ENCODE measurements at regions not wholly inside any gene's neighbourhood (a gene's known extent, or its start where the extent isn't known, plus 50 kb on each side); places are given as distances from the start of the nearest gene placed in this dataset.
"Not testable (repeated sequence)": the region's sequence is repeated elsewhere in the genome, so short reads cannot be mapped to it uniquely, and the experiment has no call there.

GRCh38 chr11:25776238-25776637, 555.7 kb upstream of the ANO3 start:
- DNase-seq, result no peak

- DNase-seq, result no peak
Observed at GRCh38 chr11:25777343-25777742, 554.6 kb upstream of the ANO3 start.

GRCh38 chr11:25779033-25779432, 552.9 kb upstream of the ANO3 start:
- no peak for DNase-seq

GRCh38 chr11:25787416-25787815, 544.5 kb upstream of the ANO3 start:
- no peak for DNase-seq

GRCh38 chr11:25790396-25790795, 541.5 kb upstream of the ANO3 start:
- no peak for DNase-seq

- DNase-seq, result no peak
Observed at GRCh38 chr11:25793637-25794036, 538.3 kb upstream of the ANO3 start.

GRCh38 chr11:25794804-25795203, 537.1 kb upstream of the ANO3 start:
- no peak for DNase-seq

GRCh38 chr11:25816411-25816810, 515.5 kb upstream of the ANO3 start:
- DNase-seq, result no peak

- no peak for DNase-seq
Observed at GRCh38 chr11:25824688-25825087, 507.2 kb upstream of the ANO3 start.

- not testable (repeated sequence) for DNase-seq
Observed at GRCh38 chr11:25831485-25831884, 500.4 kb upstream of the ANO3 start.

- no peak for DNase-seq
Observed at GRCh38 chr11:25838918-25839625, 492.9 kb upstream of the ANO3 start.

GRCh38 chr11:25844811-25845210, 487.1 kb upstream of the ANO3 start:
- no peak for DNase-seq

- no peak for DNase-seq
Observed at GRCh38 chr11:25855916-25856315, 476.0 kb upstream of the ANO3 start.

GRCh38 chr11:25859776-25860175, 472.2 kb upstream of the ANO3 start:
- no peak for DNase-seq

GRCh38 chr11:25860677-25861450, 471.1 kb upstream of the ANO3 start:
- no peak for DNase-seq

GRCh38 chr11:25862159-25862558, 469.8 kb upstream of the ANO3 start:
- DNase-seq, result no peak

- DNase-seq, result no peak
Observed at GRCh38 chr11:25863986-25864385, 467.9 kb upstream of the ANO3 start.

- DNase-seq, result no peak
Observed at GRCh38 chr11:25876456-25876965, 455.4 kb upstream of the ANO3 start.

- DNase-seq, result no peak
Observed at GRCh38 chr11:25886036-25886435, 445.9 kb upstream of the ANO3 start.

- no peak for DNase-seq
Observed at GRCh38 chr11:25890626-25891260, 441.2 kb upstream of the ANO3 start.

GRCh38 chr11:25891960-25892359, 440.0 kb upstream of the ANO3 start:
- DNase-seq, result no peak

- no peak for DNase-seq
Observed at GRCh38 chr11:25899617-25900160, 432.2 kb upstream of the ANO3 start.

GRCh38 chr11:25900814-25901213, 431.1 kb upstream of the ANO3 start:
- DNase-seq, result no peak

GRCh38 chr11:25901415-25901814, 430.5 kb upstream of the ANO3 start:
- DNase-seq, result no peak
